Natural killer cell (primary cell): ENCODE measurements at regions not wholly inside any gene's neighbourhood (a gene's known extent, or its start where the extent isn't known, plus 50 kb on each side); places are given as distances from the start of the nearest gene placed in this dataset.
A peak's percentile ranks its signal among the peaks of the same experiment; 100 is the strongest.

Source experiments
- ATAC-seq, 3 donors: fragments of 150-1000 bp in 2 of 3; fragments of 200-7000 bp in 1 of 3; cut with Tn5 transposase; 1 replicate in 1 of 3; 2 replicates in 2 of 3; pipeline ENCODE4 v1.10.0; 2021; ENCODE audit warnings: mild to moderate bottlenecking in 2 of 3, moderate library complexity in 2 of 3
- DNase-seq, 2 donors: peaks; one replicate each; pipeline versions ENCODE4 v3.0.0 to v3.0.0-alpha.2; 2013 to 2021; ENCODE audit warnings: mixed read lengths in 1 of 2
- H3K27ac ChIP-seq: one replicate; pipeline ENCODE4 v1.5.1; 2013; ENCODE audit warnings: mild to moderate bottlenecking, low read length
- H3K27me3 ChIP-seq: one replicate; pipeline ENCODE4 v1.6.1; 2013; ENCODE audit warnings: low read length; ENCODE audit not compliant: control insufficient read depth, insufficient read depth
- H3K36me3 ChIP-seq: one replicate; pipeline ENCODE4 v1.6.1; 2013; ENCODE audit warnings: low read length; ENCODE audit not compliant: control insufficient read depth, insufficient read depth
- H3K4me1 ChIP-seq: one replicate; pipeline ENCODE4 v1.6.1; 2013; ENCODE audit warnings: low read length; ENCODE audit not compliant: control insufficient read depth, insufficient read depth
- H3K4me3 ChIP-seq: one replicate; pipeline ENCODE4 v1.5.1; 2013; ENCODE audit warnings: low read length
- H3K9me3 ChIP-seq: one replicate; pipeline ENCODE4 v1.6.1; 2013; ENCODE audit warnings: low read length; ENCODE audit not compliant: control insufficient read depth, insufficient read depth
- H3K27ac Mint-ChIP-seq, 2 donors: one replicate each; pipeline ENCODE4 v1.8.0; 2022; ENCODE audit warnings: mild to moderate bottlenecking in 2 of 2, mixed read lengths in 2 of 2, moderate library complexity in 1 of 2
- H3K27me3 Mint-ChIP-seq, 2 donors: one replicate each; pipeline ENCODE4 v1.8.0; 2022; ENCODE audit warnings: low read depth in 2 of 2, mixed read lengths in 2 of 2
- H3K36me3 Mint-ChIP-seq: one replicate; pipeline ENCODE4 v1.8.0; 2022; ENCODE audit warnings: mixed read lengths
- H3K4me1 Mint-ChIP-seq, 2 donors: one replicate each; pipeline ENCODE4 v1.8.0; 2022; ENCODE audit warnings: mixed read lengths in 2 of 2
- H3K4me3 Mint-ChIP-seq: one replicate; pipeline ENCODE4 v1.8.0; 2022; ENCODE audit warnings: mild to moderate bottlenecking, moderate library complexity, mixed read lengths
- H3K9me3 Mint-ChIP-seq, 2 donors: one replicate each; pipeline ENCODE4 v1.8.0; 2022; ENCODE audit warnings: mixed read lengths in 2 of 2
- CTCF ChIP-seq: fragments of 200-600 bp; IDR thresholded peaks from one replicate; pipeline ENCODE4 v1.8.0; 2022; ENCODE audit warnings: antibody characterized with exemption
- WGBS: methylation state at CpG from one replicate; pipeline ENCODE4 v1.1.7; 2013; ENCODE audit warnings: missing lambda C conversion rate; ENCODE audit not compliant: insufficient coverage; 5-methylcytosine and 5-hydroxymethylcytosine counted together
- intact Hi-C: fragments of 100-400 bp; cut with micrococcal nuclease; formaldehyde crosslinking; loops from one replicate; pipeline ENCODE4 v1.14.2; 2022

DNA sequence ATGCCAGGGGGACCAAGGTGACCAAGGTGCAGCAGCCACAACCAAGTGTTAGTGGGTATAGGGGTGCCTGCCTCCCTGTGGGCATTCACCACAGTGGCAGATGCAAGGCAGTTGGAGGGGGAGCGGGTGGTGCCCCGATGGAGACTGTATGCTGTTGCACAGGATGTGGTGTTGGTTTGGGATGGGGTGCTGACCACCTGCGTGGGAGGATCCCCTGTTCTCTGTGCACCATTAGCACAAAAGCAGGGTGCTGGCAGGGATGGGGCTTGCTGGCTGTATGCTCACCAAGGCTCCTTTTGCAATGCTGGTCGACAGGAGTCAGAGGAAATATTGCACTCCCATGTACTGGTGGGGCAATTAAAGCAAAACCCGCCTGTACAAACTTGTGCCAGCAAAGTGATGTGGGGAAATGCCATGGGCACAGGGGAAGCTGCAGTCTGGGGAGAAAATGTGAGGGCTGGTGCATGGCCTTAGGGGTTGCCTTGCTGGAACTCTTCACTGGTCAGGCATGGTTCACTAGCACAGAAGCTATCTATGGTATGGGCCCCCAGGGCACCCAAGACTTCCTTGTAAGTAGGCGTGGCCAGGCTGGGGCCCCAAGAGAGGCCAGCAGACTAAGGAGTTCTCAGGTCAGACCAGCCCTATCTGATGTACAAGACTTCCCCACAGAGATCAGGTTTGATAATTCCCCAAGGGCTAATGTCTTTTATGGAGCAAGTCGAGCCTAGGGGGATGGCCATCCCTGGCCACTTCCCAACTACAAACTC, 51.9 kb upstream of the GNAT3 start:
- H3K27ac Mint-ChIP-seq = no peak overlapping the region
- no peak overlapping the region for H3K27ac ChIP-seq
- H3K4me3 Mint-ChIP-seq = no peak overlapping the region
- H3K9me3 ChIP-seq = peaks cover 4% of the 10 kb centered on the region
- ATAC-seq (peak in 1 of 3 donors; percentile 59), DNase-seq (no peak)
- peaks cover 19% of the 10 kb centered on the region for H3K4me1 ChIP-seq
- H3K4me3 ChIP-seq = no peak overlapping the region
- H3K4me1 Mint-ChIP-seq = peaks cover 6 to 8% of the 10 kb centered on the region in 2 donors
- no peaks in the 10 kb centered on the region for H3K27me3 Mint-ChIP-seq
- H3K27me3 ChIP-seq = no peaks in the 10 kb centered on the region
- no peaks in the 10 kb centered on the region for H3K36me3 ChIP-seq
- H3K9me3 Mint-ChIP-seq = peaks cover 14 to 16% of the 10 kb centered on the region in 2 donors
- no peak for TF ChIP-seq CTCF
- intact Hi-C loops = no loop called here
- peaks cover 7% of the 10 kb centered on the region for H3K36me3 Mint-ChIP-seq
- WGBS = 43% methylated on average over 7 of the region's 7 CpGs

- Histone ChIP-seq H3K9me3 (peaks cover 4% of the 10 kb centered on the region), H3K4me1 (peaks cover 19% of the 10 kb centered on the region), H3K36me3 (no peaks in the 10 kb centered on the region), H3K4me3 (no peak overlapping the region), H3K27ac (no peak overlapping the region), H3K27me3 (no peaks in the 10 kb centered on the region)
- H3K9me3 Mint-ChIP-seq = peaks cover 13% of the 10 kb centered on the region in 2 donors
- 91% methylated on average over 3 of the region's 3 CpGs for WGBS
- H3K36me3 Mint-ChIP-seq = peaks cover 6% of the 10 kb centered on the region
- DNase-seq (no peak), ATAC-seq (no peak)
- peaks cover 6 to 8% of the 10 kb centered on the region in 2 donors for H3K4me1 Mint-ChIP-seq
- no peaks in the 10 kb centered on the region for H3K27me3 Mint-ChIP-seq
- intact Hi-C loops = no loop called here
- no peak for TF ChIP-seq CTCF
- no peak overlapping the region for H3K27ac Mint-ChIP-seq
- H3K4me3 Mint-ChIP-seq = no peak overlapping the region
Observed at GRCh38 chr7:80565554-80565953, 53.7 kb upstream of the GNAT3 start.

GRCh38 chr7:80581486-80582260, 56.8 kb upstream of the CD36 start:
- no peak overlapping the region for H3K27ac Mint-ChIP-seq
- Histone ChIP-seq H3K27me3 (no peaks in the 10 kb centered on the region), H3K4me3 (no peak overlapping the region), H3K9me3 (no peaks in the 10 kb centered on the region), H3K27ac (no peak overlapping the region), H3K4me1 (no peaks in the 10 kb centered on the region), H3K36me3 (no peaks in the 10 kb centered on the region)
- no peak for TF ChIP-seq CTCF
- no peak for ATAC-seq
- DNase-seq = no peak
- peaks cover 17 to 18% of the 10 kb centered on the region in 2 donors for H3K9me3 Mint-ChIP-seq
- H3K4me3 Mint-ChIP-seq = no peak overlapping the region
- no peaks in the 10 kb centered on the region for H3K4me1 Mint-ChIP-seq
- 60% methylated on average over 1 of the region's 4 CpGs for WGBS
- intact Hi-C loops = no loop called here
- no peaks in the 10 kb centered on the region for H3K36me3 Mint-ChIP-seq
- no peaks in the 10 kb centered on the region for H3K27me3 Mint-ChIP-seq
